Activated CD4-positive, alpha-beta T cell treated with anti-CD3 and anti-CD28 coated beads, Interleukin-2, amount 10 ng/mL, durations not matched to agents 24 days and 14 days (primary cell): ENCODE measurements at regions not wholly inside any gene's neighbourhood (a gene's known extent, or its start where the extent isn't known, plus 50 kb on each side); places are given as distances from the start of the nearest gene placed in this dataset.
"Not testable (repeated sequence)": the region's sequence is repeated elsewhere in the genome, so short reads cannot be mapped to it uniquely, and the experiment has no call there.

ENCODE experiments used
- DNase-seq: peaks from one replicate; pipeline ENCODE4 v3.0.0; 2022
- H3K27ac Mint-ChIP-seq: one replicate; pipeline ENCODE4 v1.8.0; 2022; ENCODE audit warnings: mild to moderate bottlenecking, mixed read lengths
- H3K27me3 Mint-ChIP-seq: one replicate; pipeline ENCODE4 v1.8.0; 2022; ENCODE audit warnings: mixed read lengths
- H3K36me3 Mint-ChIP-seq: one replicate; pipeline ENCODE4 v1.8.0; 2022; ENCODE audit warnings: low read depth, mild to moderate bottlenecking, mixed read lengths
- H3K4me1 Mint-ChIP-seq: one replicate; pipeline ENCODE4 v1.8.0; 2021; ENCODE audit warnings: mixed read lengths
- H3K4me3 Mint-ChIP-seq: one replicate; pipeline ENCODE4 v1.8.0; 2022; ENCODE audit warnings: mild to moderate bottlenecking, moderate library complexity, mixed read lengths
- H3K9me3 Mint-ChIP-seq: one replicate; pipeline ENCODE4 v1.8.0; 2021; ENCODE audit warnings: mixed read lengths
- intact Hi-C: fragments of 100-400 bp; cut with micrococcal nuclease; formaldehyde crosslinking; loops from one replicate; pipeline ENCODE4 v1.15.1; 2023

- Mint-ChIP-seq H3K27ac (no peak overlapping the region), H3K4me3 (no peak overlapping the region), H3K27me3 (no peaks in the 10 kb centered on the region), H3K9me3 (peaks cover 7% of the 10 kb centered on the region), H3K4me1 (no peaks in the 10 kb centered on the region), H3K36me3 (no peaks in the 10 kb centered on the region)
- intact Hi-C loops: no loop called here
- no peak for DNase-seq
Measured at GRCh38 chr17:52674686-52675085, 516.2 kb upstream of the CA10 start.

GRCh38 chr17:52673791-52674190 is 515.3 kb upstream of the CA10 start:
- H3K4me1 Mint-ChIP-seq: no peaks in the 10 kb centered on the region

GRCh38 chr17:52666264-52666663 is 507.8 kb upstream of the CA10 start:
- Mint-ChIP-seq H3K4me3 (no peak overlapping the region), H3K36me3 (no peaks in the 10 kb centered on the region), H3K4me1 (no peaks in the 10 kb centered on the region), H3K27me3 (no peaks in the 10 kb centered on the region), H3K27ac (no peak overlapping the region), H3K9me3 (peaks cover 7% of the 10 kb centered on the region)
- intact Hi-C loops: no loop called here
- no peak for DNase-seq

More at GRCh38 chr17:52673791-52674190, 515.3 kb upstream of the CA10 start:
- Mint-ChIP-seq H3K27me3 (no peaks in the 10 kb centered on the region), H3K27ac (no peak overlapping the region), H3K36me3 (no peaks in the 10 kb centered on the region), H3K9me3 (peaks cover 6% of the 10 kb centered on the region), H3K4me3 (no peak overlapping the region)
- DNase-seq: no peak
- intact Hi-C loops: no loop called here

GRCh38 chr17:52660692-52661091 is 502.2 kb upstream of the CA10 start:
- no peaks in the 10 kb centered on the region for H3K27me3 Mint-ChIP-seq
- H3K4me3 Mint-ChIP-seq: no peak overlapping the region
- H3K4me1 Mint-ChIP-seq: no peaks in the 10 kb centered on the region
- peaks cover 3% of the 10 kb centered on the region for H3K9me3 Mint-ChIP-seq
- intact Hi-C loops: no loop called here
- DNase-seq: no peak
- H3K36me3 Mint-ChIP-seq: no peaks in the 10 kb centered on the region
- H3K27ac Mint-ChIP-seq: no peak overlapping the region

GRCh38 chr17:52653014-52653413 is 494.5 kb upstream of the CA10 start:
- H3K4me1 Mint-ChIP-seq: no peaks in the 10 kb centered on the region

GRCh38 chr17:52648995-52649394 is 490.5 kb upstream of the CA10 start:
- Mint-ChIP-seq H3K9me3 (peaks cover 12% of the 10 kb centered on the region), H3K36me3 (no peaks in the 10 kb centered on the region), H3K27ac (no peak overlapping the region), H3K4me3 (no peak overlapping the region), H3K27me3 (no peaks in the 10 kb centered on the region), H3K4me1 (no peaks in the 10 kb centered on the region)
- DNase-seq: no peak
- intact Hi-C loops: no loop called here

More at GRCh38 chr17:52653014-52653413, 494.5 kb upstream of the CA10 start:
- intact Hi-C loops: no loop called here
- H3K36me3 Mint-ChIP-seq: no peaks in the 10 kb centered on the region
- no peak overlapping the region for H3K27ac Mint-ChIP-seq
- DNase-seq: no peak
- no peak overlapping the region for H3K4me3 Mint-ChIP-seq
- peaks cover 8% of the 10 kb centered on the region for H3K9me3 Mint-ChIP-seq
- no peaks in the 10 kb centered on the region for H3K27me3 Mint-ChIP-seq

- H3K4me3 Mint-ChIP-seq: no peak overlapping the region
- DNase-seq: no peak
- no peaks in the 10 kb centered on the region for H3K27me3 Mint-ChIP-seq
- H3K9me3 Mint-ChIP-seq: peaks cover 12% of the 10 kb centered on the region
- intact Hi-C loops: no loop called here
- no peaks in the 10 kb centered on the region for H3K4me1 Mint-ChIP-seq
- H3K27ac Mint-ChIP-seq: no peak overlapping the region
- H3K36me3 Mint-ChIP-seq: no peaks in the 10 kb centered on the region
Measured at GRCh38 chr17:52647411-52647810, 488.9 kb upstream of the CA10 start.

- Mint-ChIP-seq H3K36me3 (no peaks in the 10 kb centered on the region), H3K4me1 (no peaks in the 10 kb centered on the region), H3K4me3 (no peak overlapping the region), H3K9me3 (peaks cover 4% of the 10 kb centered on the region), H3K27ac (no peak overlapping the region), H3K27me3 (no peaks in the 10 kb centered on the region)
- intact Hi-C loops: no loop called here
- no peak for DNase-seq
Measured at GRCh38 chr17:52636443-52636842, 477.9 kb upstream of the CA10 start.

- Mint-ChIP-seq H3K27ac (no peak overlapping the region), H3K4me3 (no peak overlapping the region), H3K4me1 (no peaks in the 10 kb centered on the region), H3K27me3 (no peaks in the 10 kb centered on the region), H3K36me3 (no peaks in the 10 kb centered on the region), H3K9me3 (peaks cover 4% of the 10 kb centered on the region)
- intact Hi-C loops: no loop called here
- no peak for DNase-seq
Measured at GRCh38 chr17:52606590-52606989, 448.1 kb upstream of the CA10 start.

- Mint-ChIP-seq H3K4me3 (no peak overlapping the region), H3K9me3 (peaks cover 4% of the 10 kb centered on the region), H3K36me3 (no peaks in the 10 kb centered on the region), H3K27ac (no peak overlapping the region), H3K4me1 (no peaks in the 10 kb centered on the region), H3K27me3 (no peaks in the 10 kb centered on the region)
- no peak for DNase-seq
- intact Hi-C loops: no loop called here
Measured at GRCh38 chr17:52606098-52606497, 447.6 kb upstream of the CA10 start.

GRCh38 chr17:52604105-52604504 is 445.6 kb upstream of the CA10 start:
- Mint-ChIP-seq H3K9me3 (peaks cover 4% of the 10 kb centered on the region), H3K27me3 (no peaks in the 10 kb centered on the region), H3K4me1 (no peaks in the 10 kb centered on the region), H3K36me3 (no peaks in the 10 kb centered on the region), H3K27ac (no peak overlapping the region), H3K4me3 (no peak overlapping the region)
- DNase-seq: no peak
- intact Hi-C loops: no loop called here

- H3K27ac Mint-ChIP-seq, intact Hi-C loops, DNase-seq, H3K27me3 Mint-ChIP-seq, H3K36me3 Mint-ChIP-seq, H3K9me3 Mint-ChIP-seq, H3K4me1 Mint-ChIP-seq, H3K4me3 Mint-ChIP-seq: not testable (repeated sequence)
Measured at GRCh38 chr17:52597452-52598215, 439.1 kb upstream of the CA10 start.

- H3K27ac Mint-ChIP-seq: no peak overlapping the region
- no peaks in the 10 kb centered on the region for H3K4me1 Mint-ChIP-seq
- H3K4me3 Mint-ChIP-seq: no peak overlapping the region
- no peak for DNase-seq
- peaks cover 7% of the 10 kb centered on the region for H3K9me3 Mint-ChIP-seq
- intact Hi-C loops: no loop called here
- no peaks in the 10 kb centered on the region for H3K27me3 Mint-ChIP-seq
- H3K36me3 Mint-ChIP-seq: no peaks in the 10 kb centered on the region
Measured at GRCh38 chr17:52594516-52594915, 436.0 kb upstream of the CA10 start.

- DNase-seq: no peak
- Mint-ChIP-seq H3K9me3 (peaks cover 3% of the 10 kb centered on the region), H3K4me3 (no peak overlapping the region), H3K27ac (no peak overlapping the region), H3K27me3 (no peaks in the 10 kb centered on the region), H3K4me1 (no peaks in the 10 kb centered on the region), H3K36me3 (no peaks in the 10 kb centered on the region)
- intact Hi-C loops: no loop called here
Measured at GRCh38 chr17:52546990-52547389, 388.5 kb upstream of the CA10 start.

- Mint-ChIP-seq H3K36me3 (no peaks in the 10 kb centered on the region), H3K4me1 (no peaks in the 10 kb centered on the region), H3K4me3 (no peak overlapping the region), H3K27me3 (no peaks in the 10 kb centered on the region), H3K27ac (no peak overlapping the region), H3K9me3 (peaks cover 3% of the 10 kb centered on the region)
- intact Hi-C loops: no loop called here
- no peak for DNase-seq
Measured at GRCh38 chr17:52546493-52546892, 388.0 kb upstream of the CA10 start.
